Keratinocyte (primary cell): ENCODE measurements at regions not wholly inside any gene's neighbourhood (a gene's known extent, or its start where the extent isn't known, plus 50 kb on each side); places are given as distances from the start of the nearest gene placed in this dataset.

ENCODE experiments used
- DNase-seq: peaks from one replicate; pipeline ENCODE4 v3.0.0-alpha.2; 2011; ENCODE audit warnings: low read depth, missing footprints, low spot score
- FAIRE-seq: peaks from 2 replicates; lab custom pipeline; 2011; peaks lifted over from hg19 to GRCh38; lab: Jason Lieb, UNC
- H2AFZ ChIP-seq: 2 replicates; pipeline ENCODE4 v1.6.0; 2012; ENCODE audit warnings: low read length, control low read depth, inconsistent platforms; ENCODE audit not compliant: control insufficient read depth
- H3K27ac ChIP-seq: 2 replicates; pipeline ENCODE4 v1.5.1; 2011; ENCODE audit warnings: low read length; ENCODE audit not compliant: control insufficient read depth, insufficient read depth
- H3K27me3 ChIP-seq: 3 replicates; pipeline ENCODE4 v1.6.0; 2011; ENCODE audit warnings: low read length; ENCODE audit not compliant: control insufficient read depth, insufficient read depth; ENCODE audit errors: extremely low read depth
- H3K36me3 ChIP-seq, 2 experiments: 2 replicates in 1 of 2; 3 replicates in 1 of 2; pipeline ENCODE4 v1.5.1; 2011; ENCODE audit warnings: low read length in 2 of 2, mild to moderate bottlenecking in 1 of 2; ENCODE audit not compliant: control insufficient read depth in 2 of 2, insufficient read depth in 2 of 2; ENCODE audit errors: extremely low read depth in 1 of 2
- H3K4me1 ChIP-seq: 3 replicates; pipeline ENCODE4 v1.5.1; 2011; ENCODE audit warnings: low read length; ENCODE audit not compliant: control insufficient read depth, insufficient read depth; ENCODE audit errors: extremely low read depth
- H3K4me2 ChIP-seq: 3 replicates; pipeline ENCODE4 v1.6.0; 2011; ENCODE audit warnings: low read depth, low read length; ENCODE audit not compliant: control insufficient read depth, insufficient read depth; ENCODE audit errors: extremely low read depth
- H3K4me3 ChIP-seq, 3 experiments: fragments of 200-600 bp in 1 of 3; sonication (generic) in 1 of 3; 2 replicates in 2 of 3; 3 replicates in 1 of 3; pipeline ENCODE4 v1.5.1; 2011 to 2016; ENCODE audit warnings: low read length in 3 of 3, mild to moderate bottlenecking in 3 of 3, control low read depth in 2 of 3, inconsistent platforms in 1 of 3, low read depth in 1 of 3, mixed read lengths in 1 of 3, mixed run types in 1 of 3, moderate library complexity in 1 of 3; ENCODE audit not compliant: control insufficient read depth in 2 of 3, insufficient read depth in 2 of 3; ENCODE audit errors: extremely low read depth in 1 of 3
- H3K79me2 ChIP-seq: 2 replicates; pipeline ENCODE4 v1.6.0; 2012; ENCODE audit warnings: low read length; ENCODE audit not compliant: control insufficient read depth, insufficient read depth
- H3K9ac ChIP-seq: 3 replicates; pipeline ENCODE4 v1.6.0; 2011; ENCODE audit warnings: low read length; ENCODE audit not compliant: control insufficient read depth, insufficient read depth; ENCODE audit errors: extremely low read depth
- H3K9me1 ChIP-seq: 3 replicates; pipeline ENCODE4 v1.6.0; 2011; ENCODE audit warnings: low read length; ENCODE audit not compliant: control insufficient read depth, insufficient read depth; ENCODE audit errors: extremely low read depth
- H3K9me3 ChIP-seq: 2 replicates; pipeline ENCODE4 v1.5.1; 2012; ENCODE audit warnings: low read depth, low read length; ENCODE audit not compliant: control insufficient read depth
- H4K20me1 ChIP-seq: 3 replicates; pipeline ENCODE4 v1.6.0; 2011; ENCODE audit warnings: low read length; ENCODE audit not compliant: control insufficient read depth, insufficient read depth; ENCODE audit errors: extremely low read depth
- CTCF ChIP-seq, 3 experiments: IDR thresholded peaks in 1 of 3; conservative IDR thresholded peaks in 1 of 3; optimal IDR thresholded peaks in 1 of 3; 2 replicates in 2 of 3; 3 replicates in 1 of 3; pipeline versions ENCODE3 to v1.5.1; 2011; ENCODE audit warnings: low read length in 3 of 3, mild to moderate bottlenecking in 3 of 3, moderate library complexity in 2 of 3, control low read depth in 1 of 3, inconsistent platforms in 1 of 3; ENCODE audit not compliant: insufficient read depth in 2 of 3; ENCODE audit errors: extremely low read depth in 1 of 3
- EZH2 ChIP-seq: IDR thresholded peaks from one replicate; pipeline ENCODE4 v1.6.1; 2012; ENCODE audit warnings: inconsistent platforms, mild to moderate bottlenecking, low read length, moderate library complexity
- dilution Hi-C: fragments of 300-500 bp; cut with MboI; formaldehyde crosslinking; loops from one replicate; pipeline ENCODE4 v1.7.0; 2020; ENCODE audit warnings: low sequenced_read_pairs; ENCODE audit not compliant: extremely low pct_ligation_motif_present

- Histone ChIP-seq H3K79me2 (no peaks in the 10 kb centered on the region), H4K20me1 (no peaks in the 10 kb centered on the region), H3K9ac (no peak overlapping the region), H3K36me3 (no peaks in the 10 kb centered on the region), H3K9me1 (no peaks in the 10 kb centered on the region), H3K4me3 (no peak overlapping the region), H3K27ac (no peak overlapping the region), H3K27me3 (no peaks in the 10 kb centered on the region), H3K9me3 (no peaks in the 10 kb centered on the region), H2AFZ (no peak overlapping the region), H3K4me1 (no peaks in the 10 kb centered on the region), H3K4me2 (no peak overlapping the region)
- TF ChIP-seq EZH2 (no peak), CTCF (optimal IDR thresholded peaks at IDR 0.05 in 1 of 3, IDR thresholded peaks at IDR 0.05 in 1 of 3, conservative IDR thresholded peaks at IDR 0.05 in 1 of 3; ENCODE audit: extremely low read depth in 1 of 3, insufficient read depth in 2 of 3, low read length in 3 of 3) (no peak)
- dilution Hi-C loops: no loop called here
- FAIRE-seq: no peak
- DNase-seq: peak; percentile 4
These were observed 100.1 kb upstream of the AKT3 start for GRCh38 chr1:243950166-243950565.

GRCh38 chr1:243946946-243947345, 96.9 kb upstream of the AKT3 start:
- DNase-seq: no peak
- no peak overlapping the region for H3K4me2 ChIP-seq
- no peak overlapping the region for H3K27ac ChIP-seq
- no peak overlapping the region for H3K4me3 ChIP-seq
- no peak overlapping the region for H2AFZ ChIP-seq
- H3K79me2 ChIP-seq: no peaks in the 10 kb centered on the region
- no peaks in the 10 kb centered on the region for H3K27me3 ChIP-seq
- no peaks in the 10 kb centered on the region for H4K20me1 ChIP-seq
- H3K9me3 ChIP-seq: no peaks in the 10 kb centered on the region
- H3K9me1 ChIP-seq: no peaks in the 10 kb centered on the region
- peaks cover 5% of the 10 kb centered on the region for H3K4me1 ChIP-seq
- no peak overlapping the region for H3K9ac ChIP-seq
- FAIRE-seq: no peak
- no peaks in the 10 kb centered on the region for H3K36me3 ChIP-seq
- dilution Hi-C loops: no loop called here
- TF ChIP-seq CTCF (optimal IDR thresholded peaks at IDR 0.05 in 1 of 3, IDR thresholded peaks at IDR 0.05 in 1 of 3, conservative IDR thresholded peaks at IDR 0.05 in 1 of 3; ENCODE audit: extremely low read depth in 1 of 3, insufficient read depth in 2 of 3, low read length in 3 of 3) (peak; percentile 42 to 68 (median 45)), EZH2 (no peak)
